ENCODE measurements at regions not wholly inside any gene's neighbourhood (a gene's known extent, or its start where the extent isn't known, plus 50 kb on each side); places are given as distances from the start of the nearest gene placed in this dataset.
"Not testable (repeated sequence)": the region's sequence is repeated elsewhere in the genome, so short reads cannot be mapped to it uniquely, and the experiment has no call there.

DNA sequence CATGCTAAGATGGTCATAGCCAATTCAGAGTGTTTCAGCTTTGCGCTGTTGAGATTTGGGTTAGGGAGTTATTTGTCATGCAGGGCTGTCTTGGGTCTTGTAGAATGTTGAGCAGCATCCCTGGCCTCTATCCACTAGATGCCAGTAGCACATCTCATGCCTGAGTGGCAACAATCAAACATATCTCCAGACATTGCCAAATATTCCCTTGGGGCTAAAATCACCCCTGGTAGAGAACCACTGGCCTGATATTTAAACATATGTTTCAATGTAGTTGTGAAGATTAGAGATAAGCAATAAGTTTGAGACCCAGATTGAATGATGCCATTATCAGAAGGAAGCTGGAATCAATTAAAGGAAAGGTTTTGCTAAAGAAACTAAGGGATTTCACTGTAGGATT is 463.3 kb downstream of the DOK5 start:
- TF ChIP-seq, protein P1, sequence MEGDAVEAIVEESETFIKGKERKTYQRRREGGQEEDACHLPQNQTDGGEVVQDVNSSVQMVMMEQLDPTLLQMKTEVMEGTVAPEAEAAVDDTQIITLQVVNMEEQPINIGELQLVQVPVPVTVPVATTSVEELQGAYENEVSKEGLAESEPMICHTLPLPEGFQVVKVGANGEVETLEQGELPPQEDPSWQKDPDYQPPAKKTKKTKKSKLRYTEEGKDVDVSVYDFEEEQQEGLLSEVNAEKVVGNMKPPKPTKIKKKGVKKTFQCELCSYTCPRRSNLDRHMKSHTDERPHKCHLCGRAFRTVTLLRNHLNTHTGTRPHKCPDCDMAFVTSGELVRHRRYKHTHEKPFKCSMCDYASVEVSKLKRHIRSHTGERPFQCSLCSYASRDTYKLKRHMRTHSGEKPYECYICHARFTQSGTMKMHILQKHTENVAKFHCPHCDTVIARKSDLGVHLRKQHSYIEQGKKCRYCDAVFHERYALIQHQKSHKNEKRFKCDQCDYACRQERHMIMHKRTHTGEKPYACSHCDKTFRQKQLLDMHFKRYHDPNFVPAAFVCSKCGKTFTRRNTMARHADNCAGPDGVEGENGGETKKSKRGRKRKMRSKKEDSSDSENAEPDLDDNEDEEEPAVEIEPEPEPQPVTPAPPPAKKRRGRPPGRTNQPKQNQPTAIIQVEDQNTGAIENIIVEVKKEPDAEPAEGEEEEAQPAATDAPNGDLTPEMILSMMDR (conservative IDR thresholded peaks at IDR 0.05): no peak
- TF ChIP-seq ZFX (IDR thresholded peaks at IDR 0.05): no peak

DNA sequence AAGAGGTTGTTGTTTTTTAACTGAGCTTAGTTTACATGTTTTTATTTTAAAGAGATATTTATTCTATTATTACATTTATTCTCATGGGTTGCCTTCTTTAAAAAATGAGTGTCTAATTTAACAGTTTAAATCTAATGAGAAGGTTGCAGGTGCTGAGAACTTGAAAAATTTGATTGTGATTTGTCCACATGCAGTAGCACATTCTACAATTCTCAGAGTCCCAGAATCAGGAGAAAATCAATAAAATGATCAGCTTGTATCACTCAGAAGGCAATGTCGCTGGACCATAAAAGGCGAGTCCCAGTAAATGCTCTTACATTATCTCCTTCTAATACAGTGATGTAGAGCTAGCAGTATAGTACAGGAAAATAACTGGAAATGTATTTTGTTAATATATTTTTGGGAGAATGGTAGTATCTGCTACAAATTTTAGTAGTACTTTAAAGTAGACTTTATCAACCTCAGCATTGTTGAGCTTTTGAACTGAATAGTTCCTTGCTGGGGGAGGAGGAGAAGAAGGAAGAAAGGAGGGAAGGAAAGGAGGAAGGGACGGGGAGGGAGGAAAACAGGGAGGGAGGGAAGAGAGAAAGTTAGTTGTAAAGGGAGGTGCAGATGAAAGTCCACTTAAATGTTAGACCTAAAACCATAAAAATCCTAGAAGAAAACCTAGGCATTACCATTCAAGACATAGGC is 458.0 kb downstream of the DOK5 start:
- no peak overlapping the region for H3K27ac ChIP-seq
- TF ChIP-seq, protein P1 (conservative IDR thresholded peaks at IDR 0.05): no peak
- no peak for TF ChIP-seq ZFX (IDR thresholded peaks at IDR 0.05)

More for the DNA sequence above, 463.3 kb downstream of the DOK5 start:
- no peak overlapping the region for H3K27ac ChIP-seq

DNA sequence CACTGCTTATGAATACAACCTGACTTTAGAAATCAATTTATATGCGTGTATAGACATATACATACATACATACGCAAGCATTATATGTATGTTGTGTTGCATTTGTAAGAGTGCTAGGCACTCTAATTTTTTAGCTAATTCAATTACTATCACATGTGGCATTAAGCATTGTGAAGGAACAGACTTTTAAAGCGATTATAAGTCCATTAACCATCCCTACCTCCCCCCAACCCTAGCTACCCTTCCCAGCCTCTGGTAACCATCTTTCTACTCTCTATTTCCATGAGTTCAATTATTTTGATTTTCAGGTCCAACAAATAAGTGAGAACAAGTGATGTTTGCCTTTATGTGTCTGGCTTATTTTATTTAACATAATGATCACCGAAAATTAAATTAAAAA is 453.8 kb downstream of the DOK5 start:
- no peak for TF ChIP-seq ZFX (IDR thresholded peaks at IDR 0.05)
- TF ChIP-seq, protein P1 (conservative IDR thresholded peaks at IDR 0.05): no peak
- H3K27ac ChIP-seq: no peak overlapping the region

DNA sequence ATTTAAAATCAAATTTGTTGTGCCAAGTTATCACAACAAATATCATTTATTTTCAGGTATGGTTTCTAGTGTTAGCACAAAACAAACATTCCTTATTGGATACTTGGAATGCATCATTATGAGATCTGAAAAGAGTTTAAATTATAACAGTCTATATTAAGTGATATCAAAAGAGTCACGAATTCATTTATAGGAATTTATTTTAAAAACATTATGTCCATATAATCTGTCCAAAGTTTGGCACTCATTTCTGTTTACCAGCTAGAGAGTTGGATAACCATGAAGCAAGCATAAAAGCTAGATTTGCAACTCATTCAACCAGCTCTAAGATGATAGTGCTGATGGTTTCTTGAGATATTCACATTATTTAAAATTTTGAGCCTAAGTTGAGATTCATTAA is 453.2 kb downstream of the DOK5 start:
- H3K27ac ChIP-seq: no peak overlapping the region
- TF ChIP-seq, protein P1 (conservative IDR thresholded peaks at IDR 0.05): no peak
- no peak for TF ChIP-seq ZFX (IDR thresholded peaks at IDR 0.05)

DNA sequence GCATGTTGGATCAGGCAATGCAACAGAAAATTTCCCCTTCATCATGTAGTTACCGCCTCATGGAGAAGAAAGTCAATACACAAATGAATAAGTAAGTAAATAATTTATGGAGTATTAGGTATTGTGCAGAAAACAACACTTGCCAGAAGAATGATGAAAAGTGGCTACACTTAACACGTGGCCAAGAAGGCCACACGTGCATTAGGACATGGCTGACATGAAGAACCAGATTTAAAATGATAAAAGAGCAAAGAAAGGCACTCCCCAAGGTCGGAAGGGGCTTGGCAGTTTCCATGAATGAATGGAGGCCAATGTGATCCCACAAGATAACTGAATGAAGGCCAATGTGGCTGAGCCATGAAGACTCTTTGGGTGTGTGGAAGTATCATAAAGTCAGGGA is 447.2 kb downstream of the DOK5 start:
- H3K27ac ChIP-seq: no peak overlapping the region
- no peak for TF ChIP-seq ZFX (IDR thresholded peaks at IDR 0.05)

- TF ChIP-seq, protein P1 (conservative IDR thresholded peaks at IDR 0.05): no peak
- no peak for TF ChIP-seq ZFX (IDR thresholded peaks at IDR 0.05)
- no peak overlapping the region for H3K27ac ChIP-seq
These were observed 446.7 kb downstream of the DOK5 start for GRCh38 chr20:54922096-54922495.

DNA sequence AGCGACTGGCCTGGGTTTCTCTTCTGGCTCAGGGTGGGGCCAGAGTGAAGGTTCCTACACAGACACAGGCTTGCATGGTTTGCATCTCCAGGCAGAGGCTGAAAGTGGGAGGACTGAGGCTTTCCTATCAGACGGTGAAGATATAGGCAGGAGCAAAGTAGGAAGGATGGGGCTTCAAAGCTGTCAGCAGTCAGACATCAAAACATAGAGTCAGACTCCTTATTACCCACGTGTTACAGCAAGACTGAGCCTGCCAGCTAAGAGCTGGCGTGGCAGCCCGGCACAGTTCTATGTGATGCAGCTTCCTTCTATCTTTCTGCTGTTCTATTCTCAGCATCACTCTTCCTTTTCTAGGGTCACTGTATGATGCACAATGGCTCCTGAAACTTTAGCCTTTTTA is 445.1 kb downstream of the DOK5 start:
- no peak for TF ChIP-seq ZFX (IDR thresholded peaks at IDR 0.05)
- TF ChIP-seq, protein P1 (conservative IDR thresholded peaks at IDR 0.05): no peak
- no peak overlapping the region for H3K27ac ChIP-seq

- H3K27ac ChIP-seq: not testable (repeated sequence)
These were observed 443.6 kb downstream of the DOK5 start for GRCh38 chr20:54918993-54919392.
